ENCODE measurements at regions not wholly inside any gene's neighbourhood (a gene's known extent, or its start where the extent isn't known, plus 50 kb on each side); places are given as distances from the start of the nearest gene placed in this dataset.
A peak's percentile ranks its signal among the peaks of the same experiment; 100 is the strongest.

GRCh38 chr17:79141578-79142355 is 67.1 kb downstream of the ENGASE start:
- peak; percentile 35 for DNase-seq

GRCh38 chr17:79138826-79139225 is 64.2 kb downstream of the ENGASE start:
- DNase-seq: no peak

- DNase-seq: peak; percentile 53
Observed at GRCh38 chr17:79137789-79138165, 63.2 kb downstream of the ENGASE start.

- DNase-seq: peak; percentile 53
Observed at GRCh38 chr17:79137015-79137788, 62.6 kb downstream of the ENGASE start.

DNA sequence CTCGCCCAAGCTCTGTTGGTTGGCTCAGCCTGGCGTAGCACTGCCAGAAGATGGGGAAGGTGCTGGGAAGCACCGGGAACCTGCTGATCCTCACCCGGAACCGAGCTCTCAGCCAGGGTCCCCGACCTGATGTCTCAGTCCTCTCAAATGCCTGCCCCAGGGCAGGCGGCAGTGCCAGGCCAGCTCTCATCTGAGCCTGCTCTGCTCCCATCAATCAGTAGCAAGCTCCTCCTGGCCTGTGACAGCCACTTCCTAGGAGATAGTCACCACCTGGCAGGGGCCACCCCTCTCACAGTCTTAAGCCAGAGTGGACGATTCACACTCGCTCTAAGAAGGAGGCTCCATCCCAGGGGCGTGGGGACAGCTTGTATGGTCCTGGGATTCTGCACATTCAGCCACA is 62.0 kb downstream of the ENGASE start:
- DNase-seq: no peak
